GM21360 (cell line): ENCODE measurements at regions not wholly inside any gene's neighbourhood (a gene's known extent, or its start where the extent isn't known, plus 50 kb on each side); places are given as distances from the start of the nearest gene placed in this dataset.
A peak's percentile ranks its signal among the peaks of the same experiment; 100 is the strongest.

Source experiments
- ATAC-seq: cut with Tn5 transposase; IDR thresholded peaks from one replicate; pipeline ENCODE4 v1.9.1; 2021; ENCODE audit warnings: mild to moderate bottlenecking, moderate library complexity; ENCODE audit not compliant: unreplicated experiment

DNA sequence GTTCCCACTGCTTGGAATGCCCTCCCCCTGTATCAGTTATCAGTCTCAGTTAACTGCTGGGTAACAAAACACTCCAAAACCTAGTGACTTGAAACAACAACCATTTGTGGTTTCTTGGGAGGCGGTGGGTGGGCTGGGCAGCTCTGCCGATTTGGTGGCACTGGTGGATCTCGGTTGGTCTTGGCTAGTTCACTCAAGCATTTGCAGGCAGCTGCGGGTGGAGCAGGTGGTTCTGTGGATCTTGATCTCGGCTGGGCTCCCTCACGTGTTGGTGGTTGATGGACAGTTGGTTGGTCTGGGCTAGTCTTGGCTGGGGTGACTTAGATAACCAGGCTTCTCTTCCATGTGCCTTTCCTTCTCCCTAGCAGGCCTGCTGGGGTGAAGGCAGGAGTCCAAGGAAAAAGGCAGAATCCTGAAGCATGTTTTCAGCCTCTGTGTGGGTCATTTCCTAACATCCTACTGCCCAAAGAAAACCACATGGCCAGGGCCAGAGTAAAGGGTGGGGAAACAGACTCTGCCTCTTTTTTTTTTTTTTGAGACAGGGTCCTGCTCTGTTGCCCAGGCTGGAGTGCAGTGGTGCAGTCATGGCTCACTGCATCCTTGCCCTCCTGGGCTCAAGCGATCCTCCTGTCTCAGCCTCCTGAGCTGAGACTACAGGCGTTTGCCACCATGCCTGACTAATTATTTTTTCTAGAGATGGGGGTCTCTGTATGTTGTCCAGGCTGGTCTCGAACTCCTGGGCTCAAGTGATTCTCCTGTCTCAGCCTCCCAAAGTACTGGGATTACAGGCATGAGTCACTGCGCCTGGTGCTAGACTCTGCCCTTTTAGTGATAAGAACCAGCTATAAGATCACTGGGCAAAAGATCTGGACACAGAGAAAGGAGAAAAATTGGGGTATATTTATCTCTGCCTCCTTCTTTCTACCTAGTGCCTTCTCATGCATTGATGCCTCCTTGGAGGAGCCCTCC, 183.7 kb downstream of the RGS3 start:
- ATAC-seq = no peak

DNA sequence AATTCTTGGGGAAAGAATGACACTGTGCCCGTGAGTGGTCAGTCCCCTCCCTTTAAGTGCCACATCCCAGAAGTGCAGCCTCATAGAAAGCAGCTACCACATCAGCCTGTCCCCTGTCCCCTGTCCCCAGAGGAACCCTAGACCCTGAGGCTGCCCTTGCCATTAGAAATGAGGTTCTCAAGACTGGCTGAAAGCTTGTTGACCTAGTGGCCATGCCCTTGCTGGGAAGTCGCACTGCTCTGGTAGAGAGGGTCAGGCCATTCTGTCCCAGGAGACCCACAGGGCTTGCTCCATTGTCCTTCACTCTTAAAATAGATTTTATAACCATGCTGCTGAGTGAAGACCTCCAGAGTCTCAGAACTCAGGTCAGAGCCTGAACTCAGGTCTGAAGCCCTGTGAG, 184.5 kb downstream of the RGS3 start:
- no peak for ATAC-seq

DNA sequence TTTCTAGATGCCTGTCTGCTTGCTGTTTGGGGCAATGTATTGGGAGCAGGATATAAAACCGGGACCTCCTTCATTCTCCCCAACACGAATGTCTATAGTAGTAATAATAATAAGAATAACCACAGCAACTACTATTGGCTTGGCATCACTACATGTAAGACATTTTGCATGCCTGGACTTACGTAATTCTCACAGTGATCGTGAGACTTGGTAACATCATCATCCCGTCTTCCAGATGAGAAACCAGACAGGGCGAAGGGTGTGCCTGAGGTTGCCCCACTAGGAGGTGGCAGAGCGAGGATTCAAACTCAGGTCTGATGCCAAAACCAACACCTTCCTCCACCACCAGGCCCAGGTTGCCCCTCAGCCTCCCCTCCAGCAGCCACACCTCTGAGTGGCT, 185.1 kb downstream of the RGS3 start:
- no peak for ATAC-seq

DNA sequence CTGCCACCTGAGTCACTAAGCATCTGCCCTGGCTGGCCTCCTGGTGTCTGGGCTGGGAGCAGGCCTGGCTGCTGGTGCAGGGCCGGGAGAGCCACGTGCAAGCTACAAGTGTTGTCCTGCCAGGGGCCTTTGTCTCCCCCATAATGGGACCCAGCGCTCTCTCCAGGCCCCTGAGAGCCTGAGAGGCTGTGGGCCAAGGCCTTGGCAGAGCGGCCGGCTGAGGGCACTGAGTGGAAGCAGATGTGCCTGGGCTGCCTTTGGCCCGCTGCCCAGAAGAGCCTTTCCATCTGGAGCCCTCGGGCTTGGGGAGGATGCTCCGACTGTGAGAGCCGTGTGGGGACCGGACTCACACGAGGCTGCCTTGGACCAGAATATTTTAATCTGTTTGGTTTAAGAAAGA, 185.5 kb downstream of the RGS3 start:
- no peak for ATAC-seq

DNA sequence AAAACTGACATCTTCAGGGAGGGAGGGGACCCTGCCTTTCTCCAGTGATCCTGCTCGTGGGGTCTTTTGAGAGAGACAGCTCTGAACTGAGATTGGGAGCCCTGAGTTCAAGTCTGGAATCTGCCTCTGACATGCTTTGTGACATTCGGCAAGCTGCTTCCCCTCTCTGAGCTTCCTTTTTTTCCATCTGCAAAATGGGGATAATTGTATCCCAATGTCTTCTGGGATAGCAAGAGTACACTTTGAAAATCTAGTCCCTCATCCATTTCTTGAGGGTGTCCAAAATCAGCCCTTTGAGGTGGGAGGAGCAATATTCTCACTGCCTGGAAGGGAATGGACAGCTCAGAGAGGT, 186.3 kb downstream of the RGS3 start:
- no peak for ATAC-seq

DNA sequence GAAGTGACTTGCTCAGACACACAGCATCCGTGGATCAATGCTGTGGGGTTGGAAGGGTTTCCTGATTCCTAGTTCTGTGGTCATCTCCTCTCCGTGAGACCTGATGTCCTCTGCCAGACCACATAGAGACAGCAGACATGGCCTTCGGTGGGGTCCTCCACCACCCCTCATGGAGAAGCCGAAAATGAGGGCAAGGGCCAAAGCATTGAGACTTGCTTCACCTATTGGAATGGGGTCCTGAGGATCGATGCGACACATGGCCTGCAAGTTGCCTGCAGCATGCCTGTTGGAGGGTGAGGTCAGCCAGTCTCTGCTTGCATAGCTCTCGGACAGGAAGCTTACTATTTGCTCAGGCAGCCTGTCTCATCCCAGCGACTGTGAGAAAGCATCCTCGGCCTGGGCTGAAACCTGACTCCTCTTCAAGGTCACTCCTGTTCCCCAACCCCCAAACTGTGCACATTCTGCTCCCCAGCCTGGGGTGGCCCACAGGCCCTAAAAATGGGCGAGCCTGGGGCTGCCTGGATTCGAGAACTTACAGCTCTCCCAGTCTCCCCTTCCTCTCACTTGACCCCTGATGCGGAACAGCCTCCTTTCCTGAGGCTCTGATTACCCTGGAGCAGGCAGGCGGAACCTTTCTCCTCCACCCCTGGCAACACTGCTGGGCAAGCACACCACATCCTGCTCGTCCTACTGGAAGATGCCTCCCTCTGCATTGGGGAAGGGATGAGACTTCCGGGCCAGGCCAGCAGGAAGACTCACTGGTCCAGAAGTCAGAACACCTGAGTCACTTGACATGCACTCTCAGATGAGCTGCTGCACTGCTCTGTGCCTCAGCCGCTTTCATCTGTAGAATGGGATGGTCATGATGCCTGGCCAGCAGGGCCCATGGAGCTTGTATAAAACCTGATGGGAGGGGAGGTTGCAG, 186.9 kb downstream of the RGS3 start:
- ATAC-seq = no peak

DNA sequence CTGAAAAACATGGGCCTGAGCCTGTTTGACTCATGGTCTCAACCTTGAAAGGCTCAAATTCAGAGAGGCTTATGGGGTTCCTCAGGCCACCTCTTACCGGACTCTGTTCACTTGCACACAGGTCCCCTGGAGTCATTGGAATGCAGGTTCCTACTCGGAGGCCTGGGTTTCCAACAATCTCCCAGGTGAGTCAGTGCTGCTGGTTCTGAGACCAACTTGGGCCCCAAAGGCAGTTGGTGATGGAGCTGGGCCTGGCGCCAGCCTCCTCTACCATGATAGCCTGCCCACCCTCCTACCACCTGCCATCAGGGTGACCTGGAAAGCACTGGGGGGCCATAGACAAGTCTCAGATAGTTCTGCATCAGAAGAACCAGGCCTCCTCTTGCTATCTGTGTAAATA, 188.4 kb downstream of the RGS3 start:
- no peak for ATAC-seq

DNA sequence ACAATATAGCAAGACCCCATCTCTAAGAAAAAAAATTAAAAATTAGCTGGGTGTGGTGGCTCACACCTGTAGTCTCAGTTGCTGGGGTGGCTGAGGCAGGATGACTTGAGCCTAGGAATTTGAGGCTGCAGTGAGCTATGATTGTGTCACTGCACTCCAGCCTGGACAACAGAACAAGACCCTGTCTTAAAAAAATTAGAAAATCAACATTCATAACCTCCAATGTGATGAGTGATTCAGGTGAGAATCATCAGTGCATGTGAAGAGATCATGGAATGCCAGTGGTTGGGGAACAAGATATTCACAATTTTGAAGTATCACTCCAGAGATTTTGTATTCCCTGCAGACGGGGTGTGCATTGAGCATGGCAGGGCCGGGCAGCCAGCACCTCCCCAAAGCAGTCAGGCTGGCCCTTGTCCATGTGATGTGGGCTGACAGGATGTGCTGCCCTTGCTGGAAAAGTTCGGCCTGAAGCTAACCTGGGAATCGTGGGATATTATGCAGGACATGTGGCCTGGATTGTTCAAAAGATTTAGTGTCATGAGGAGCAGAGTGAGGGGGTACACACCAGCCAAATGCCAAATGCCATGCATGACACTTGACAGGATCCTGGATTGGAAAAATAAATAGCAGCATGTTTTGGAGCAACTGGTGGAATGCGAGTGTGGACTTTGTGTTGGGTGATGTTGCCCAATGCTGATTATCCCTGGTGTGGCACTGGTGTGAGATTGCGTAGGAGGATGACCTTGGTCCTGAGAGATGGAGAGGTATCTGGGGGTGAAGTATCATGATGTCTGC, 189.0 kb downstream of the RGS3 start:
- no peak for ATAC-seq

DNA sequence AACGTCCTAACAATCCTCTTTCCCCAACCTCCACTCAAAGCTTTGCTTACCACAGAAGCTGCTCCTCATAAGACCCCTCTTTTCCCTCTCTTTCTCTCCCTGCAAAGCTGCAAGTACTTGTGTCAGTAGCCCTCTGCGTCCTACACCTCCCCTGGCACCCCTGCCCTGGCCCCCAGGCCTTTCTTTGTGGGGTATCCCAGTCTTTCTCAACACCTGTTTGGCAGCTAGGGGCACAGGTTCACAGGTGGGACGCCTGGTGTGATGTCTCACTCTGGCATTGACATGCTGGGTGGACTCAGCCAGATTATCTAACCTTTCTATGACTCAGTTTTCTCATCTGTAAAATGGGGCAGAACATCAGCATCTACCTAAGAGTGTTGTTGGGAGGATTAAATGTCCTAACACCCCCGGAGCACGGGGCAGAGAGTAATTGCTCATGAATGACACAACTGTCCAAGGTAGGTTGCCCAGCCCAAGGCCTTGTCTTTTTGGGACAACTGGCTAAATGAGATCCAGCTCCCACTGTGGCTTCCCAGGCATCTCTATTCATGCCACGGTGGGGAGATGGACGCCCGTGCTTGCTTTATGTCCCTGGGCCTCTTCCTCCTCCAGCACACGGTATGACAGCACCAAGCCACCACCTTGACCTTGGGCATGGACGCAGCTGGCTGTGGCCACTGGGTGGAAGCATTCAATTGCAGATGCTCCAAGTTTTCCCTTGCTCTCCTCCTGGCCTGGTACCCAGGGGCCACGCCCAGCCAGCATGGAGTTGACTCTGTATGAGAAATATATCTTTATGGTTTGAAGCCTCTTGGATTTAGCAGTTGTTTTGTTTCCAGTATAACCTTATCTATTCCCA, 190.4 kb downstream of the RGS3 start:
- no peak for ATAC-seq

DNA sequence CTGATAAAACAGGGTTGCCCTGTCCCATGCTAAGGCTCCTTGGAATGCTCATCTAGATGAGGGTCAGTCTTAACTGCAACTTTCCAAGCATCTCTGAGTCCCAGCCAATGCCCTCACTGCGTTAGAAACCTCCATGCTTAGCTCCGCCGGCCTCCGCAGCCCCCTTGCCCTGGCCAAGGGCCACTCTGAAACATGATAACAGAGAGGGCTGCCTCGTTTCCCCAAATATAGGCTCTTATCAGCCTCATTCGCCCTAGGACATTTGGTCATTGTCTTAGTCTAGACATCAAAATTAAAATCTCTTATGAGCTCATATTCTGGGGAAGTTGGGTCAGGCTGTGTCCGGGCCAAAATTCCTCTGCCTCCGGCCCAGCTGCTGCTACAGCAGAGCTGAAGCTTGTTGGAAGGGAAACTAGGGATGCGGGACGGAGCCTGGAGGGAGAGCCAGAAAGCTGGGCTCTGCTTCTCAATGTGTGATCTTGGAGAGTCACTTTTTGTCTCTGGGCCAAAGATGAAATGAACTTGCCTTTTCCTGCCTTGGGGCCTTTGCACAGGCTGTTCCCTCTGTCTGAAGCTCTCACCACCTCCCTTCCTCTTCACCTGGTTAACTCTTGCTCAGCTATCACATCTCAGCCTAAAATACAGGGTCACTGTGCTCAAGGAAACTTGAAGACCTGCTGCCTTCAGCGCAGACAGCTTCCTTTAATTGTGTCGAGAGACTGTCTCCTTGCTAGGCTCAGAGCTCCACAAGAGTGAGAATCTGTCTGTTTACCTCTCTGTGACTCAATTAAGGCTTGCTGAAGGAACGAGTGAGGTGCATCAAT, 191.3 kb downstream of the RGS3 start:
- no peak for ATAC-seq

DNA sequence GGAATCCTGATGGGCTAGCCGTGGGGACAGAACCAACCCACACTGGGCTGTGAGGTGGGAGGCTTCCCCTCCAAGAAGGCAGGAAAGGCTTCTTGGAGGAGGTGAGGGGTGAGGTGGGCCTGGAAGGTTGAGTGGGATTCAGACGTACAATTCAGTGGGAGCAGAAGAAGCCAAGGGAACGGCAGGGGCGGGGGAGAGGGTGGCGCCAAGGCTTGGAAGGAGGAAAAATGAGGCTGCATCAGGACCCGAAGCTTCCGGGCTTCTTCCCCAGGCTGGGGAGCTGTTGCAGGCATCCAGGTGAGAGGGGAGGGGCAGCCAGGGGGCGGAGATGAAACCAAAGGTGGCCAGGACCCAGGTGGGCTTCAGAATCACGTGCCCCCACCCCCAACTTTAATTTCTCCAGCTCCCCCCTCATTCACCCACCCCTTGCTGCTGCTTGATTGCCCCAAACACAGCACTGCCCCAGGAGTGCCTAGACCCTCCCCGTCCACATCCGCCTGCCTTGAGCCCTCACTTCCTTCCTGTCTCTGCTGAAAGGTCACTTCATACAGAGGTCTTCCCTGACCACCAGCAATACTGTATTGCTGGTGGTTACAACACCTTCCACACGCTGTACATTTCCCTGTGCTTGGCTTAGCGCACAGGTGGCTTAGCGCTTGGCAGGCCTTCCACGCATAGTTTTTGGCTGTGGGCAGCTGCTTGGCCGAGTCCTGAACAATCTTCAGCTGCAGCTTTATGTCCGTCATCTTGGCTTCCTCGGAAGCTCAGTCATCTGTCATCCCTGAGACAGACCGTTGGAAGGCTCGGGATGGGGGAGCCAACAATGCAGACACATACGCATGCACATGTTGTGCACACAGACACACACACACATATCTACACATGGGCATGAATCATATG, 193.5 kb downstream of the RGS3 start:
- ATAC-seq = no peak

DNA sequence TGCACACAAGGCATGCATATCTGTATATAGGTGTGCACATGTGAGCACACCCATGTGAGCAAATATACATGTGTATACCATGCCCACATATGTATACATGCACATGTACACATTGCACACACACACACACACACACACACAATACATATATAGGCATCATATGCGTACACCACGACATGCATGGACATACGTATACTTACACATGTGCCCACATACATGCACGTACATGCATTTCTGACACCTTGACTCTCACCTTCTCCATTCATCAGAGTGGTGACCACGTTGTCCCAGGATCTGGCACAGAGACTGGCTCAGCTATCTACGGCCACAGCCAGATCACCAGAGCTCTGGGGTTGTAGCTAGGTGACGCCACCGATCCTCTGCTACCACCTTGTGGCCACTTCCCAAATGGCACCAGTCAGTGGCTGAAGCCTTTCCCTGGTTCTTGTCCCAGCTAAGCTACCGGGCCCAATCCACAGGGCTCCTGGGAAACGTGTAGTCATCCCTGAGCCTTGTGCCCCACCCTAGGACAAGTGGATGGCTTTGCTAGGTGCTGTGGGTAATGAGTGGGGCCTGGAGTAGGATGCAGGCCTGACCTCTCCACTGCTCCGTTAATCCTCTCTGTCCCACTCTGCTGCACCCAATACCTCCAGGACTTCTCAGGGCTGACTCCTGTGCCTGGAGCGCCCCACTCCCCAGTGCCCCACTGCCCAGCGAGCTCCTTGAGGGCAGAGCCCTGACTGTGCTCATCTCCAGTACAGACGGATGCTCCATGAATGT, 194.4 kb downstream of the RGS3 start:
- peak; percentile 78 for ATAC-seq

DNA sequence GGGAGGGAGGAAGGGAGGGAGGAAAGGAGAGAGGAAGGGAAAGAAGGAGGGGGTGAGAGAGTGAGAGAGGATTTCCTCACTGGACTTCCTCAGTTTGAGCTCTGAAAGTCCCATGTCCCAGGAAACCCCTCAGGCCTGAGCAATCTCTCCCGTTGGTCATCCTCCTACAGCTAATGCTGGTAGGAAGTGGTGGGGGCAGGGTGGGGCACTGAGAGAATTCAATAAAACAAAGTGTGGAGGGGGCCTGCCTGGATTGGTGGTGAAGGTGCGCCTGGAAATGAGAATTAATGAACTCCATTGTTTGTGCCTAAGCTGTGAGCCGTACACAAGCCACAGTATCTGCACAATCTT, 195.0 kb downstream of the RGS3 start:
- ATAC-seq = no peak

DNA sequence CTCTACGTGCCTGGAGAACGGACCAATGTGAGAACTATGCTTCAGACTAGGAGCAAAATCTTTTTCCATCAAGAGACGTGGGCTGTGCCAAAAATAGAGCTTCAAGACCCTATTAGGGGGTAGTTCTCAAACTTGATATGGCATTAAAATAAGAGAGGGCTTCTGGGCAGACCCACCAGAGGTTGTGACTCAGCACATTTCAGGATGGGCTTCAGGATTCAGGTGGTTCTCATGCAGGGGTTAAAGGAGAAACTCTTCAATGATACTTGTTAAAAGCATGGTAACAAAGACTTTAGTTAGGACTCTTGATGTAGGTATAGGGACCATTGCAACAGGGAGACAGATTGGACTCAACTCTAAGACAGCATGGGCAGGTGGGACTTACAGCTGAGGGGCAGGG, 195.5 kb downstream of the RGS3 start:
- ATAC-seq = no peak

DNA sequence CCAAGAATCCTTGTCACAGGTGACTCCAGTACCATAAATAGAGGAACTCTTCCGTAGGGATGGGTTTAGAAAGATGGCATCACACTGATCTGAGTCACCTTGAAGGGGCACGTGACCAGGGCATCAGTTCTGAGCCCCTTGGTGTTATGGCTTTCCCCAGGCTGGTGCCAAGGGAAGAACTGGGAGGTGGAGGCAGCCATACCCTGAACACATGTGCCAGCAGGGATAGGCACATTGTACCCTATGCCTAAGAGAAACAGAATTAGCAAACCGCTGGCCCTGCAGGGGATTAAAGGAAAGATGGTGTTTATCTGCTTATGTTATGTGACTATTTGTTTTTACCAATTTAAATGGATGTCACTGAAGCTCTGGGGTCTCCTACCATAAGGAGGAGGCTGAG, 196.2 kb downstream of the RGS3 start:
- ATAC-seq = no peak

DNA sequence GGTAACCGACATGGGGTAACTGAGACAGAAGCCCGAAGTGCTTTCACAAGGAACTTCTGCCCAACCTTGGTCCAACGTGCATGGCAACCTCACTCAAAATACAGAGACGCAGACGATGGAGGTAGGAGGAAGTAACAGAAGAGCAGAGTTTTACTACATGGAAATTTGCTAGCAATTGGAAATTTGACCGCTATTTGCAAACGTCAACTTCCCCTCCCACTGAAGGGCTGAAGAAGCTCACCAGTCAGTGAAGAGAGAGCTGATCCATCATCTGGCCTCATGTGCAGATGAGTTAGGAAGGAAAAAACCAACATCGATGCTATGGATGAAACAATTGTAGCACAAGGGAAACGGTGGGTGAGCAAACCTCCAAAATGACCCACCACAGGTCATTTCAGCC, 196.7 kb downstream of the RGS3 start:
- ATAC-seq = no peak

DNA sequence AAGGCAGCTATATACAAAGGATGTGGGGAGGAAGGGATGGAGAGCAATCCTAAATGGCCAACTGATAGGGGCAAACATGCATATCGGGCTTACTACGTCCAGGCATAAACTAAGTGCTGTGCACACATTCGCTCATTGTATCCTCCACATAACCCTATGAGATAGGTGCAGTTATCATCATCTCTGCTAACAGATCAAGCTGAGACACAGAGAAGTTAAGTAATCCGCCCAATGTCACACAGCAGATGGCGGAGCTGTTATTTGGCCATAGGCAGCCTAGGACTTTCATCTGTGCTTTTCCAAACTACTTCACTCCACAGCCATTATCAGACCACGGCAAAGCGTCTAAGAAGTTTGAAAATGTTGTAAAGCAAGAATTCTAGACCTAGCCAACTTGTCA, 197.5 kb downstream of the RGS3 start:
- ATAC-seq = no peak
